ENCODE measurements at regions not wholly inside any gene's neighbourhood (a gene's known extent, or its start where the extent isn't known, plus 50 kb on each side); places are given as distances from the start of the nearest gene placed in this dataset.

GRCh38 chr3:76436894-76437293, 603.0 kb upstream of the ROBO2 start:
- TF ChIP-seq, protein P1, sequence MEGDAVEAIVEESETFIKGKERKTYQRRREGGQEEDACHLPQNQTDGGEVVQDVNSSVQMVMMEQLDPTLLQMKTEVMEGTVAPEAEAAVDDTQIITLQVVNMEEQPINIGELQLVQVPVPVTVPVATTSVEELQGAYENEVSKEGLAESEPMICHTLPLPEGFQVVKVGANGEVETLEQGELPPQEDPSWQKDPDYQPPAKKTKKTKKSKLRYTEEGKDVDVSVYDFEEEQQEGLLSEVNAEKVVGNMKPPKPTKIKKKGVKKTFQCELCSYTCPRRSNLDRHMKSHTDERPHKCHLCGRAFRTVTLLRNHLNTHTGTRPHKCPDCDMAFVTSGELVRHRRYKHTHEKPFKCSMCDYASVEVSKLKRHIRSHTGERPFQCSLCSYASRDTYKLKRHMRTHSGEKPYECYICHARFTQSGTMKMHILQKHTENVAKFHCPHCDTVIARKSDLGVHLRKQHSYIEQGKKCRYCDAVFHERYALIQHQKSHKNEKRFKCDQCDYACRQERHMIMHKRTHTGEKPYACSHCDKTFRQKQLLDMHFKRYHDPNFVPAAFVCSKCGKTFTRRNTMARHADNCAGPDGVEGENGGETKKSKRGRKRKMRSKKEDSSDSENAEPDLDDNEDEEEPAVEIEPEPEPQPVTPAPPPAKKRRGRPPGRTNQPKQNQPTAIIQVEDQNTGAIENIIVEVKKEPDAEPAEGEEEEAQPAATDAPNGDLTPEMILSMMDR (IDR thresholded peaks at IDR 0.05; ENCODE audit: insufficient read depth, low read length) = no peak
- no peak overlapping the region for H3K4me3 ChIP-seq (ENCODE audit: low read depth, low read length)
- no peak for DNase-seq (ENCODE audit: low read depth)

- TF ChIP-seq, protein P1 (IDR thresholded peaks at IDR 0.05; ENCODE audit: insufficient read depth, low read length) = no peak
- no peak overlapping the region for H3K4me3 ChIP-seq (ENCODE audit: low read depth, low read length)
- DNase-seq (ENCODE audit: low read depth) = no peak
Measured at GRCh38 chr3:76438971-76439370, 600.9 kb upstream of the ROBO2 start.

- DNase-seq (ENCODE audit: low read depth) = no peak
- H3K4me3 ChIP-seq (ENCODE audit: low read depth, low read length) = no peak overlapping the region
- TF ChIP-seq, protein P1 (IDR thresholded peaks at IDR 0.05; ENCODE audit: insufficient read depth, low read length) = no peak
Measured at GRCh38 chr3:76442374-76442915, 597.5 kb upstream of the ROBO2 start.

DNA sequence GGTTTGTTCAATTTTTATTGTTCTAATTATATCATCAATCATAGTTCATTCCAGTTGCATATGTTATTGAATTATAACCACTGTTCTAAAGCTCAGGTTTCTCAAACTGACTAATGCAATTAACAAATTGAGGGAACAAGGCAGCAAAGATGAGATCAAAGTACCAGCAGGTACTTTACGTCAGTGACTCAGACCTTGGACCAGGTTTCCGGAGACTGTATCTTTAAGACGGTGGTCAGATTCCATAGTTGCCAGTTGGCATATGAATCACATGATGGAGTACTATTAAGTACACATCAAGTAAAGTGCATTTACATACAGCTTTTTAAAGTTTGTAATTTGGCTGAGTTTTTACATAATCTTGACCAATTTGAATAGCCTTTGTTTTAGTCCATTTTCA, 583.6 kb upstream of the ROBO2 start:
- no peak for DNase-seq (ENCODE audit: low read depth)
- H3K4me3 ChIP-seq (ENCODE audit: low read depth, low read length) = no peak overlapping the region
- TF ChIP-seq, protein P1 (IDR thresholded peaks at IDR 0.05; ENCODE audit: insufficient read depth, low read length) = no peak

DNA sequence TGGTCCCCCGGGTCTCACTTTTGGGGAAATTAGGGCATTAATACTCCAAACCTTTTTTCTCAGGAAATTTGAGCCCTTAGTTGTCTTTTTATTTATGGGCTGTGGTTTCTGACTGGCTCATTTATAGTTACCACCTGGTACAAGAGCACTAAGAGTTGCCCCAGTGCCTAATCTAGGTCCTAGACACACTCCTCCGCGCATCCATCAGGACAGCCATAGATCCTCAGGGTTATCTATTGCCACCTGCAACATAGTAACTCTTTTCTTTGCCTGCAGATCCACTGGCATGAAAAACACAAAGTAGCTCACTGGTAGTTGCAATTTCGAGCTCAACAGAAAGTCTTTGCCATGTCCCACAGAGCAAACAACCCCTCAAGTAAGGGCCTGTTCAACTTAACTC, 576.4 kb upstream of the ROBO2 start:
- H3K4me3 ChIP-seq (ENCODE audit: low read depth, low read length) = no peak overlapping the region
- no peak for DNase-seq (ENCODE audit: low read depth)
- TF ChIP-seq, protein P1 (IDR thresholded peaks at IDR 0.05; ENCODE audit: insufficient read depth, low read length) = no peak

DNA sequence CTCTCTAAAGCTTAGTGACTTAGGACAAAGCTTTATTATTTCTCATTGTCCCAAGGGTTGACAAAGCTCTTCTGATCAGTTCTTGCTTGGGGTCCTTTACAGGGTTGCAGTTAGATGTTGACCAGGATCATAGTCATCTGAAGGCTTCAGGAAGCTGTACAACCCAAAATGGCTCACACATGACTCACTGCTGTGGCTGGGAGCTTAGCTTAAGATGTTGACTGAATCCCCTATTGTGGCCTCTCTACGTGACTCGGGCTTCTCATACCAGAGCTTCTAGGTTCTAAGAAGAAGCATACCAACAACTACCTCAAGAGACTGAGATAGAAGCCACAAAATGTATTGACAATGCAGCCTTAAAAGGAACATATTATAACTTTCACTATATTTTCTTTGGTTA, 569.6 kb upstream of the ROBO2 start:
- no peak for DNase-seq (ENCODE audit: low read depth)
- no peak overlapping the region for H3K4me3 ChIP-seq (ENCODE audit: low read depth, low read length)
- TF ChIP-seq, protein P1 (IDR thresholded peaks at IDR 0.05; ENCODE audit: insufficient read depth, low read length) = no peak

- TF ChIP-seq, protein P1 (IDR thresholded peaks at IDR 0.05; ENCODE audit: insufficient read depth, low read length) = no peak
- no peak for DNase-seq (ENCODE audit: low read depth)
- H3K4me3 ChIP-seq (ENCODE audit: low read depth, low read length) = no peak overlapping the region
Measured at GRCh38 chr3:76474632-76475031, 565.3 kb upstream of the ROBO2 start.

Measured in fibroblast of the aortic adventitia (primary cell).